ENCODE measurements at regions not wholly inside any gene's neighbourhood (a gene's known extent, or its start where the extent isn't known, plus 50 kb on each side); places are given as distances from the start of the nearest gene placed in this dataset.

DNA sequence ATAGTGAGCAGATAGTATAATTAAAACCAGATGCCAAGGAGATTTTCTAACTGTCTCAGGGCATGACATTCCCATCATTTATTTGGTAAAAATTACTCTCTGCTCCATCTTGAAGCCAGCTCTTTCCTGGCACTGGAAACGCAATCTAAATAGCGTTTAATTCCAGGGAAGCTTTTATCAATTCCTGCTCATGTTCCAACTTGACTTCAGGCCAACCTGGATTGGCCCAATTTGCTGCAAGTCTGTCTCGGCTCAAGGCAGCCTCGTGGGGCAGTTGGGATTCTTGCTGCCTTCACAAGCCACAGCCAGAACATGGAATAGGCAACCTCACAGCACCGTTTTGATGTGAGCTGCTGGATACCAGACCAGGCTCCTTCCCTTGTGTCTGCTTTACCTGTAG is 1255.9 kb downstream of the TBC1D22A start (continued):
- no peak for TF ChIP-seq ZNF850 (CRISPR knock-in tag; conservative IDR thresholded peaks at IDR 0.05)
- TF ChIP-seq, protein P1, sequence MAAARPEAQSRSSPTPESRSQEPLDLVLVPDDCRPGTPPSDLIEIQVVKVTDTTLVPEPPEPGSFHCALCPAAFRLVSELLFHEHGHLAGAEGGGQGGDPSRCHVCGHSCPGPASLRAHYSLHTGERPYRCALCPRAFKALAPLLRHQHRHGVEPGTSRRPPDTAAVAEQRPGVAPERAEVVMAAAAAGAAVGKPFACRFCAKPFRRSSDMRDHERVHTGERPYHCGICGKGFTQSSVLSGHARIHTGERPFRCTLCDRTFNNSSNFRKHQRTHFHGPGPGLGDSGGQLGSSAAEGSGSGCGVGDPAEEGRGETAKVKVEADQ (CRISPR knock-in tag; IDR thresholded peaks at IDR 0.05; ENCODE audit: borderline replicate concordance): no peak
- TF ChIP-seq ZNF558 (CRISPR knock-in tag; IDR thresholded peaks at IDR 0.05; ENCODE audit: borderline replicate concordance): no peak

DNA sequence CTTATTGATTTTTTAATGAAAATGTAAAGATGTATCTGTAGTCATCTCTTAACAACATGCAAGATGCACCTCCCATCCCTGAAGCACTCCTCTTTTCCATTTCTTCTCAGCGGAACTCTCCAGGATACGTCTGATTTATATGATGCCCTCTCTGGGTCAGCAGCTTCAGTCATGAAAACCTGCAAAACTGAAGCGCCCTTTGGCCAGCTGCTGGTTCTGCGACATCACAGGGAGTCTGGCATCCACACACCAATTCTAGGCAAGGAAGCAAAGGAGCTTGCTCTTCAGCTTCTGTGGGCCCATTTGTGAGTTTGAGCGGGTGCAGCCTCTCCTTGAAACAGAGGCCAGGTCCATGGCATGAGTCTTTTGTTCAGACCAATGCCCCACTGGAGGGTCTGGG is 1253.3 kb downstream of the TBC1D22A start:
- CTCF ChIA-PET (ENCODE audit: low intra/inter-chr PET ratio, low total read pairs): no interaction called here
- no peaks in the 10 kb centered on the region for H3K4me1 ChIP-seq (ENCODE audit: insufficient read depth, low read length)
- no peaks in the 10 kb centered on the region for H4K20me1 ChIP-seq (ENCODE audit: insufficient read depth, low read length)
- 6% methylated on average over 4 of the region's 5 CpGs for WGBS (ENCODE audit: low lambda C conversion rate)
- in situ Hi-C loops (cut with HindIII; ENCODE audit: extremely low pct_ligation_motif_present, low pct_unique_long_range_greater_than_20kb): no loop called here
- BruUV-seq (replicated peaks): no TSS peak
- DNase-seq (ENCODE audit: low spot score): no peak
- ATAC-seq: no peak
- no peak overlapping the region for H2AFZ ChIP-seq (ENCODE audit: low read length)
- no peak overlapping the region for H3K4me2 ChIP-seq (ENCODE audit: low read depth, low read length)
- H3K27ac ChIP-seq (ENCODE audit: extremely low read length, insufficient read depth, low read length): no peak overlapping the region
- H3K36me3 ChIP-seq (replicated peaks in 1 of 2; ENCODE audit: control insufficient read depth in 1 of 2, insufficient read depth in 2 of 2, low read length in 2 of 2): no peaks in the 10 kb centered on the region
- intact Hi-C loops (cut with micrococcal nuclease; ENCODE audit: unreplicated experiment): no loop called here
- no peak for FAIRE-seq
- peaks cover 3 to 22% of the 10 kb centered on the region in 2 experiments; a peak in 3 of 5 replicates for H3K27me3 ChIP-seq (ENCODE audit: control insufficient read depth in 1 of 2, insufficient read depth in 2 of 2, low read length in 2 of 2)
- no peaks in the 10 kb centered on the region for H3K79me2 ChIP-seq (ENCODE audit: insufficient read depth, low read length)
- no peak overlapping the region for H3K4me3 ChIP-seq (replicated peaks in 1 of 3; ENCODE audit: insufficient read depth in 1 of 3, low read depth in 2 of 3, low read length in 3 of 3)
- TF ChIP-seq, protein P2, sequence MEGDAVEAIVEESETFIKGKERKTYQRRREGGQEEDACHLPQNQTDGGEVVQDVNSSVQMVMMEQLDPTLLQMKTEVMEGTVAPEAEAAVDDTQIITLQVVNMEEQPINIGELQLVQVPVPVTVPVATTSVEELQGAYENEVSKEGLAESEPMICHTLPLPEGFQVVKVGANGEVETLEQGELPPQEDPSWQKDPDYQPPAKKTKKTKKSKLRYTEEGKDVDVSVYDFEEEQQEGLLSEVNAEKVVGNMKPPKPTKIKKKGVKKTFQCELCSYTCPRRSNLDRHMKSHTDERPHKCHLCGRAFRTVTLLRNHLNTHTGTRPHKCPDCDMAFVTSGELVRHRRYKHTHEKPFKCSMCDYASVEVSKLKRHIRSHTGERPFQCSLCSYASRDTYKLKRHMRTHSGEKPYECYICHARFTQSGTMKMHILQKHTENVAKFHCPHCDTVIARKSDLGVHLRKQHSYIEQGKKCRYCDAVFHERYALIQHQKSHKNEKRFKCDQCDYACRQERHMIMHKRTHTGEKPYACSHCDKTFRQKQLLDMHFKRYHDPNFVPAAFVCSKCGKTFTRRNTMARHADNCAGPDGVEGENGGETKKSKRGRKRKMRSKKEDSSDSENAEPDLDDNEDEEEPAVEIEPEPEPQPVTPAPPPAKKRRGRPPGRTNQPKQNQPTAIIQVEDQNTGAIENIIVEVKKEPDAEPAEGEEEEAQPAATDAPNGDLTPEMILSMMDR (CRISPR knock-in tag; IDR thresholded peaks at IDR 0.05): no peak
- H3K9me3 ChIP-seq (ENCODE audit: low read length): peaks cover 11% of the 10 kb centered on the region; the same call in 1 of the 2 replicates
- H3K9ac ChIP-seq (ENCODE audit: insufficient read depth, low read depth, low read length): no peak overlapping the region
- POLR2A ChIA-PET: no interaction called here

DNA sequence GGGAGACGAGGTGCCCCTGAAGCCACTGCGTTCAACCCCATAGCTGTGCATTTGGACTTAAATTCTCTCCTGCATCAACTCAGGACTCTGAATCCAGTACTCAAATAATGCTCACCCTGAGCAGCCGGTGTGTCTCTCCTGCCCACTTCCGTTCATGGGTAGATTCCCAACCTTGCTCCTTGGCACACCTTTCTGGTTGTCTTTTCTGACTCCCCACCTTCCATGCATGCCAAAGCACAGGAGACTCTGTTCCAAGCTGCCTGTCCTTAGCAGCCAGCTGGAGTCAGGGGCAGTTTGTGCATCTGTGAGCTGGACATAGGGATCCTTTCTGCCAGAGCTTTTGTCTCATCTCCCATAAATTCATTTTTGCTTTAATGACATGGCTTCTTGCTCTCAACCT is 1242.5 kb downstream of the TBC1D22A start:
- Histone ChIP-seq H3K4me2 (ENCODE audit: low read depth, low read length) (no peak overlapping the region), H3K79me2 (ENCODE audit: insufficient read depth, low read length) (no peaks in the 10 kb centered on the region), H3K27ac (ENCODE audit: extremely low read length, insufficient read depth, low read length) (no peak overlapping the region), H3K36me3 (replicated peaks in 1 of 2; ENCODE audit: control insufficient read depth in 1 of 2, insufficient read depth in 2 of 2, low read length in 2 of 2) (no peaks in the 10 kb centered on the region), H3K9me3 (ENCODE audit: low read length) (no peaks in the 10 kb centered on the region), H3K9ac (ENCODE audit: insufficient read depth, low read depth, low read length) (no peak overlapping the region), H3K4me3 (replicated peaks in 1 of 3; ENCODE audit: insufficient read depth in 1 of 3, low read depth in 2 of 3, low read length in 3 of 3) (no peak overlapping the region), H2AFZ (ENCODE audit: low read length) (no peak overlapping the region), H4K20me1 (ENCODE audit: insufficient read depth, low read length) (no peaks in the 10 kb centered on the region), H3K4me1 (ENCODE audit: insufficient read depth, low read length) (no peaks in the 10 kb centered on the region), H3K27me3 (ENCODE audit: control insufficient read depth in 1 of 2, insufficient read depth in 2 of 2, low read length in 2 of 2) (peaks cover 0 to 2% of the 10 kb centered on the region in 2 experiments; a peak in 2 of 5 replicates)
- POLR2A ChIA-PET: no interaction called here
- intact Hi-C loops (cut with micrococcal nuclease; ENCODE audit: unreplicated experiment): no loop called here
- ATAC-seq: no peak
- 0% methylated on average over 2 of the region's 4 CpGs for WGBS (ENCODE audit: low lambda C conversion rate)
- BruUV-seq (replicated peaks): no TSS peak
- in situ Hi-C loops (cut with HindIII; ENCODE audit: extremely low pct_ligation_motif_present, low pct_unique_long_range_greater_than_20kb): no loop called here
- no peak for DNase-seq (ENCODE audit: low spot score)
- CTCF ChIA-PET (ENCODE audit: low intra/inter-chr PET ratio, low total read pairs): no interaction called here
- FAIRE-seq: no peak
- TF ChIP-seq ZNF772 (CRISPR knock-in tag; IDR thresholded peaks at IDR 0.05) (no peak), IKZF1 (IDR thresholded peaks at IDR 0.05) (no peak), ATF1 (CRISPR knock-in tag; IDR thresholded peaks at IDR 0.05) (no peak), TAF1 (CRISPR knock-in tag; IDR thresholded peaks at IDR 0.05) (no peak), NKX3-1 (CRISPR knock-in tag; IDR thresholded peaks at IDR 0.05) (no peak), ESRRA (CRISPR knock-in tag; IDR thresholded peaks at IDR 0.05; ENCODE audit: low read depth) (no peak), BORCS8-MEF2B (CRISPR knock-in tag; IDR thresholded peaks at IDR 0.05) (no peak), POGZ (CRISPR knock-in tag; IDR thresholded peaks at IDR 0.05) (no peak), MED13 (CRISPR knock-in tag; IDR thresholded peaks at IDR 0.05) (no peak), XRCC5 (optimal IDR thresholded peaks at IDR 0.05; ENCODE audit: low read length) (no peak), ZSCAN12 (CRISPR knock-in tag; IDR thresholded peaks at IDR 0.05) (no peak)
- TF ChIP-seq, protein P3, sequence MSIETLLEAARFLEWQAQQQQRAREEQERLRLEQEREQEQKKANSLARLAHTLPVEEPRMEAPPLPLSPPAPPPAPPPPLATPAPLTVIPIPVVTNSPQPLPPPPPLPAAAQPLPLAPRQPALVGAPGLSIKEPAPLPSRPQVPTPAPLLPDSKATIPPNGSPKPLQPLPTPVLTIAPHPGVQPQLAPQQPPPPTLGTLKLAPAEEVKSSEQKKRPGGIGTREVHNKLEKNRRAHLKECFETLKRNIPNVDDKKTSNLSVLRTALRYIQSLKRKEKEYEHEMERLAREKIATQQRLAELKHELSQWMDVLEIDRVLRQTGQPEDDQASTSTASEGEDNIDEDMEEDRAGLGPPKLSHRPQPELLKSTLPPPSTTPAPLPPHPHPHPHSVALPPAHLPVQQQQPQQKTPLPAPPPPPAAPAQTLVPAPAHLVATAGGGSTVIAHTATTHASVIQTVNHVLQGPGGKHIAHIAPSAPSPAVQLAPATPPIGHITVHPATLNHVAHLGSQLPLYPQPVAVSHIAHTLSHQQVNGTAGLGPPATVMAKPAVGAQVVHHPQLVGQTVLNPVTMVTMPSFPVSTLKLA (IDR thresholded peaks at IDR 0.05): no peak

Data from HepG2 (cell line).